GM12873 (cell line): ENCODE measurements at regions not wholly inside any gene's neighbourhood (a gene's known extent, or its start where the extent isn't known, plus 50 kb on each side); places are given as distances from the start of the nearest gene placed in this dataset.

Experiments
- CTCF ChIP-seq: IDR thresholded peaks from 2 replicates; pipeline ENCODE4 v1.5.1; 2012; ENCODE audit warnings: low read depth, mild to moderate bottlenecking, moderate library complexity, low read length, control low read depth; ENCODE audit not compliant: insufficient read depth; ENCODE audit errors: missing control alignments

- no peak for TF ChIP-seq CTCF
Measured at GRCh38 chr12:18923721-18924120, 185.8 kb downstream of the CAPZA3 start.

GRCh38 chr12:18926188-18926587, 188.3 kb downstream of the CAPZA3 start:
- no peak for TF ChIP-seq CTCF

DNA sequence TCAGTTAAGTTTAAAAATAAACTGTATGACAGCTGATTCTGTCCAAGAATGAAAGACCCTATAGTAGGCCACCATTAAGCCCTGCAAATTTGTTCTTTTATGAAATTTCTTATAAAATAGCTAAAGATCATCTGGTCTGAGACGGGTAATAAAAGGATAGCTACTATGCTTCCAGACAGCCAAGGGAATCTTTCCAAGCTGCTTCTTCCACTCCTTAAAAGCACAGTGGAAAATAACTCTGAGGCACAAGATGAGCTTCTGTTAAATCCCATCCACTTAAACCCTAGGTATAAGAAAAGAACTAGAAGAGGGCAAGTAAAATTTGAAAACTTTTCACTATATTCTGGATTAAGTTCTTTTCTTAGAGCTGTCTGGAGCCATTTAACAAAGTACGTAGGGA, 194.3 kb downstream of the CAPZA3 start:
- TF ChIP-seq CTCF = no peak

DNA sequence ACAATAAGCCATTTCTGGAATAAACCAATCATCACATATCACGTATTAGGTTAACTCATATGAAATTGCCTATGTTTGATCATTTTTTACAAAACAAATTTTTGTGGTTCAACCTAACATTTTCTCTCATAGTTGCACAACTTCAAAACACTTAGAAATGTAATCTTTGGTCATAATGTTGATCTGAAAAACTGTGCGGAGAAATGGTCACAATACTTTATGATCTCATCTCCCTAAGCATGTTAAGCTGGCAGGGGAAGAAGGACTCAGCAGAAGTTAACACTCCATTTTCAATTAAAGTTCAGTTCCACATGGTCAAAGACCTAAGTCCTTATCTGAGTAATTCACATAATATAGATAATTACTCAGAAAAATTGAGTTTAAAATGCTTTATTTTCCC, 194.8 kb downstream of the CAPZA3 start:
- no peak for TF ChIP-seq CTCF

GRCh38 chr12:18935371-18935965, 194.1 kb upstream of the PLEKHA5 start:
- TF ChIP-seq CTCF = no peak

DNA sequence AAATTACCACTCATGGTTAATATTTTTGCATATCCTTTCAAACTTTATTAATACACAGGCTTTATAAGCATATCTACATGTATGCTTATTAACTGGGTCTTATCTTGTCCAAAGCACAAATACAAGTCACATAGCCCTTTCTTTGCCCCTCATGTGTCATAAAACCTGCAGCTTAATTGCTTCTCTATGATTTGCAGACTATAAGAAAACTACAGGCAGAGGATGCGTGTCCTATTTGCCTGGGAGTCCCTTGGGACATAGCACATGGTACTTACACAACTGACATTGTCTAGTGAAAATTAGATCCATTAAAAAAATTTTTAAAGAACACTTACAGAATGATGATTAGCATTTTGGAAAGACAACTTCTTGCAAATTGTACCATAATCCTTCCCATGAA, 190.5 kb upstream of the PLEKHA5 start:
- no peak for TF ChIP-seq CTCF

DNA sequence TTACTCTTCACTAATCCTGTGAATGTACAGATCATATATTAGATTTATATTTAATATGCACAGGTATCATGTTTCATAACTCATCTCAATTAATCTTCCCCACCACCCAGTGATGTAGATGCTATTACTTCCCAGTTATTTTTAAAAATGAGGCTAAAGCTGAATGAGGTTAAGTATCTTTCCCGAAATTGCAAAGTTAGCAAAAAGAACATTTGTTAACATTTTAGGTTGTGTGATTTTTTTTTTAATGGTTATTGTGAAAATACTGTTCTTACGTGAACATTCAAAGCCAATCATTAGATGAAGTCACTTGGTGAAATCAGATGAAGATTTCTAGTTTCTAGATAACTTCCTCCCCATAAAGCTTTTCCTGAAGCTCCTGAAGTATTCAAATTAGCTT, 186.9 kb upstream of the PLEKHA5 start:
- no peak for TF ChIP-seq CTCF

GRCh38 chr12:18943200-18943599, 186.3 kb upstream of the PLEKHA5 start:
- TF ChIP-seq CTCF = no peak
